ENCODE measurements at regions not wholly inside any gene's neighbourhood (a gene's known extent, or its start where the extent isn't known, plus 50 kb on each side); places are given as distances from the start of the nearest gene placed in this dataset.

GRCh38 chr13:78784014-78784750 lies 125.2 kb upstream of the OBI1 start:
- ATAC-seq: no peak
- H3K27me3 ChIP-seq: peaks cover 15% of the 10 kb centered on the region
- no peaks in the 10 kb centered on the region for H3K4me1 ChIP-seq
- no peaks in the 10 kb centered on the region for H3K36me3 ChIP-seq
- H3K4me3 ChIP-seq: no peak overlapping the region
- TF ChIP-seq POLR2AphosphoS5 (IDR thresholded peaks at IDR 0.05) (no peak), CTCF (IDR thresholded peaks at IDR 0.05) (no peak), POLR2A (IDR thresholded peaks at IDR 0.05) (no peak), EP300 (IDR thresholded peaks at IDR 0.05) (no peak)
- H3K9me3 ChIP-seq: no peaks in the 10 kb centered on the region
- WGBS, 2 donors (ENCODE audit: low coverage in 1 of 2): 51 to 55% methylated on average over 6 of the region's 6 CpGs
- no peak overlapping the region for H3K27ac ChIP-seq

GRCh38 chr13:78780708-78781107 lies 121.8 kb upstream of the OBI1 start:
- H3K27ac ChIP-seq: no peak overlapping the region
- TF ChIP-seq EP300 (IDR thresholded peaks at IDR 0.05): no peak
- no peak for TF ChIP-seq CTCF (IDR thresholded peaks at IDR 0.05)
- no peak for ATAC-seq
- H3K27me3 ChIP-seq: peaks cover 15% of the 10 kb centered on the region
- H3K36me3 ChIP-seq: no peaks in the 10 kb centered on the region
- no peaks in the 10 kb centered on the region for H3K4me1 ChIP-seq
- H3K4me3 ChIP-seq: no peak overlapping the region
- no peaks in the 10 kb centered on the region for H3K9me3 ChIP-seq
- WGBS, 2 donors (ENCODE audit: low coverage in 1 of 2): 34% methylated on average over 3 of the region's 3 CpGs

- Histone ChIP-seq H3K36me3 (no peaks in the 10 kb centered on the region), H3K9me3 (no peaks in the 10 kb centered on the region), H3K4me1 (no peaks in the 10 kb centered on the region), H3K27me3 (peaks cover 13% of the 10 kb centered on the region), H3K4me3 (no peak overlapping the region), H3K27ac (no peak overlapping the region)
- ATAC-seq: no peak
- TF ChIP-seq EP300 (IDR thresholded peaks at IDR 0.05): no peak
- TF ChIP-seq POLR2AphosphoS5 (IDR thresholded peaks at IDR 0.05): no peak
- TF ChIP-seq CTCF (IDR thresholded peaks at IDR 0.05): no peak
- no peak for TF ChIP-seq POLR2A (IDR thresholded peaks at IDR 0.05)
- 58% methylated on average over 2 of the region's 3 CpGs for WGBS, 2 donors (ENCODE audit: low coverage in 1 of 2)
Observed at GRCh38 chr13:78779608-78780007, 120.7 kb upstream of the OBI1 start.

GRCh38 chr13:78777976-78778375 lies 119.0 kb upstream of the OBI1 start:
- no peak for ATAC-seq
- Histone ChIP-seq H3K27ac (no peak overlapping the region), H3K4me1 (no peaks in the 10 kb centered on the region), H3K4me3 (no peak overlapping the region), H3K9me3 (no peaks in the 10 kb centered on the region), H3K36me3 (no peaks in the 10 kb centered on the region), H3K27me3 (peaks cover 7% of the 10 kb centered on the region)
- 73 to 77% methylated on average over 5 to 6 of the region's 6 CpGs for WGBS, 2 donors (ENCODE audit: low coverage in 1 of 2)
- TF ChIP-seq POLR2A (IDR thresholded peaks at IDR 0.05) (no peak), CTCF (IDR thresholded peaks at IDR 0.05) (no peak), EP300 (IDR thresholded peaks at IDR 0.05) (no peak), POLR2AphosphoS5 (IDR thresholded peaks at IDR 0.05) (no peak)

GRCh38 chr13:78777396-78777795 lies 118.4 kb upstream of the OBI1 start:
- Histone ChIP-seq H3K4me3 (no peak overlapping the region), H3K4me1 (no peaks in the 10 kb centered on the region), H3K27me3 (peaks cover 7% of the 10 kb centered on the region), H3K36me3 (no peaks in the 10 kb centered on the region), H3K27ac (no peak overlapping the region), H3K9me3 (no peaks in the 10 kb centered on the region)
- no peak for ATAC-seq
- 52 to 70% methylated on average over 3 to 4 of the region's 4 CpGs for WGBS, 2 donors (ENCODE audit: low coverage in 1 of 2)
- TF ChIP-seq POLR2AphosphoS5 (IDR thresholded peaks at IDR 0.05) (no peak), EP300 (IDR thresholded peaks at IDR 0.05) (no peak), CTCF (IDR thresholded peaks at IDR 0.05) (no peak), POLR2A (IDR thresholded peaks at IDR 0.05) (no peak)

Measured in gastroesophageal sphincter (tissue), 4 donors.